ENCODE measurements at regions not wholly inside any gene's neighbourhood (a gene's known extent, or its start where the extent isn't known, plus 50 kb on each side); places are given as distances from the start of the nearest gene placed in this dataset.

DNA sequence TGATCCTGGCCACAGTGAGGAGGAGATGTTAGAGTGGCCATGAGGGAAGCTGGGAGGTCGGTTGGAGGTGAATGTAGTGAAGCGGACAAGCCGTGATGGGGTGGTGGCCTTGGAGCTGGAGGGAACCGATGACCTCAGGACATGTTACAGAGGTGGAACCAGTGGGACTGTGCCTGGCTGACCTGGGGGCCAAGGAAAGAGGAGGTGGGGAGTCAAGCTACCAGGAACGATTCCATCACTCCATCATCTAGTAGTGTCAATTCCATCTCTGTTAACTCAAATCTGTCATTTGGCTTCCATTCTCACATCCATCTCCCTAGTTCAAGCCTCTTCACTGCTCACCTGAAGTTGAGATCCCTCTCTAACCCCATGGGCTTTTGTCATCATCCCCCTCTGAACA is 102.4 kb upstream of the LYZL2 start:
- Histone ChIP-seq H2BK15ac (ENCODE audit: low read depth, low read length) (no peak overlapping the region), H3K23me2 (ENCODE audit: insufficient read length, low read depth, low read length, poor library complexity, severe bottlenecking) (no peaks in the 10 kb centered on the region), H3K27ac (ENCODE audit: insufficient read length, low read depth, low read length) (no peak overlapping the region), H3K9ac (ENCODE audit: extremely low read depth, insufficient read length, low read length) (no peak overlapping the region), H3K27me3 (ENCODE audit: insufficient read depth, low read length) (no peaks in the 10 kb centered on the region), H2AFZ (ENCODE audit: low read length) (no peak overlapping the region), H3K4me2 (ENCODE audit: insufficient read depth, insufficient read length, low read length) (no peak overlapping the region), H3T11ph (ENCODE audit: low read length) (no peak overlapping the region), H3K9me3 (ENCODE audit: control insufficient read depth, low read depth, low read length) (no peaks in the 10 kb centered on the region), H3K18ac (ENCODE audit: insufficient read length, low read depth, low read length) (no peak overlapping the region), H3K79me2 (ENCODE audit: insufficient read depth, low read length) (no peaks in the 10 kb centered on the region), H2BK20ac (ENCODE audit: low read depth, low read length, poor library complexity, severe bottlenecking) (no peak overlapping the region), H4K20me1 (ENCODE audit: control insufficient read depth, insufficient read depth, insufficient read length) (no peaks in the 10 kb centered on the region), H3K56ac (ENCODE audit: insufficient read length, low read depth, low read length) (no peak overlapping the region), H3K23ac (ENCODE audit: insufficient read length, low read depth, low read length) (no peak overlapping the region), H2BK120ac (ENCODE audit: low read depth, low read length, poor library complexity, severe bottlenecking) (no peak overlapping the region), H2BK12ac (ENCODE audit: insufficient read length, low read depth, low read length) (no peak overlapping the region), H2BK5ac (ENCODE audit: insufficient read length, low read length) (no peak overlapping the region), H2AK5ac (ENCODE audit: insufficient read length, low read length) (no peak overlapping the region), H3K4ac (ENCODE audit: low read depth, low read length) (no peak overlapping the region), H3K14ac (ENCODE audit: insufficient read depth, low read length) (no peak overlapping the region), H4K91ac (ENCODE audit: insufficient read length, low read depth, low read length) (no peak overlapping the region), H4K5ac (ENCODE audit: insufficient read length, low read depth, low read length) (no peak overlapping the region), H3K79me1 (ENCODE audit: insufficient read depth, low read depth, low read length, poor library complexity, severe bottlenecking) (no peaks in the 10 kb centered on the region), H3K4me1 (ENCODE audit: insufficient read depth, low read length) (no peaks in the 10 kb centered on the region), H4K8ac (replicated peaks; ENCODE audit: insufficient read length, low read depth, low read length) (no peak overlapping the region)
- DNase-seq: no peak
- H3K4me1 Mint-ChIP-seq: no peaks in the 10 kb centered on the region; a peak in 1 of 4 replicates
- WGBS (ENCODE audit: extremely low coverage, insufficient read length, low lambda C conversion rate): no CpG with 5 or more reads among the region's 5 CpGs
- H3K9me3 Mint-ChIP-seq: no peaks in the 10 kb centered on the region; a peak in 1 of 5 replicates
- H3K4me3 Mint-ChIP-seq: no peak overlapping the region
- no peaks in the 10 kb centered on the region; the same call in 1 of the 2 replicates for H3K27me3 Mint-ChIP-seq (ENCODE audit: low read depth)
- TF ChIP-seq, protein P1, sequence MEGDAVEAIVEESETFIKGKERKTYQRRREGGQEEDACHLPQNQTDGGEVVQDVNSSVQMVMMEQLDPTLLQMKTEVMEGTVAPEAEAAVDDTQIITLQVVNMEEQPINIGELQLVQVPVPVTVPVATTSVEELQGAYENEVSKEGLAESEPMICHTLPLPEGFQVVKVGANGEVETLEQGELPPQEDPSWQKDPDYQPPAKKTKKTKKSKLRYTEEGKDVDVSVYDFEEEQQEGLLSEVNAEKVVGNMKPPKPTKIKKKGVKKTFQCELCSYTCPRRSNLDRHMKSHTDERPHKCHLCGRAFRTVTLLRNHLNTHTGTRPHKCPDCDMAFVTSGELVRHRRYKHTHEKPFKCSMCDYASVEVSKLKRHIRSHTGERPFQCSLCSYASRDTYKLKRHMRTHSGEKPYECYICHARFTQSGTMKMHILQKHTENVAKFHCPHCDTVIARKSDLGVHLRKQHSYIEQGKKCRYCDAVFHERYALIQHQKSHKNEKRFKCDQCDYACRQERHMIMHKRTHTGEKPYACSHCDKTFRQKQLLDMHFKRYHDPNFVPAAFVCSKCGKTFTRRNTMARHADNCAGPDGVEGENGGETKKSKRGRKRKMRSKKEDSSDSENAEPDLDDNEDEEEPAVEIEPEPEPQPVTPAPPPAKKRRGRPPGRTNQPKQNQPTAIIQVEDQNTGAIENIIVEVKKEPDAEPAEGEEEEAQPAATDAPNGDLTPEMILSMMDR (conservative IDR thresholded peaks at IDR 0.05): no peak
- no peaks in the 10 kb centered on the region; a peak in 1 of 7 replicates for H3K36me3 Mint-ChIP-seq (ENCODE audit: insufficient read depth in 1 of 3, low read depth in 3 of 3)
- H3K27ac Mint-ChIP-seq: no peak overlapping the region

Measured in H9 (cell line).